Central memory CD8-positive, alpha-beta T cell (primary cell): ENCODE measurements at regions not wholly inside any gene's neighbourhood (a gene's known extent, or its start where the extent isn't known, plus 50 kb on each side); places are given as distances from the start of the nearest gene placed in this dataset.

Source experiments
- ATAC-seq: fragments of 150-1000 bp; cut with Tn5 transposase; replicated peaks from 2 replicates; pipeline ENCODE4 v1.10.0; 2022; ENCODE audit warnings: mild to moderate bottlenecking, moderate FRiP score, moderate number of reproducible peaks; ENCODE audit not compliant: poor library complexity, severe bottlenecking; ENCODE audit errors: extremely low read depth
- DNase-seq, 2 donors: peaks; one replicate each; pipeline ENCODE4 v3.0.0; 2021; ENCODE audit warnings: low spot score in 2 of 2
- H3K27ac Mint-ChIP-seq: one replicate; pipeline ENCODE4 v1.8.0; 2022; ENCODE audit warnings: low read depth, mild to moderate bottlenecking, moderate library complexity, mixed read lengths
- H3K27me3 Mint-ChIP-seq: one replicate; pipeline ENCODE4 v1.8.0; 2022; ENCODE audit warnings: mixed read lengths
- H3K36me3 Mint-ChIP-seq: one replicate; pipeline ENCODE4 v1.8.0; 2022; ENCODE audit warnings: mild to moderate bottlenecking, moderate library complexity, mixed read lengths; ENCODE audit not compliant: insufficient read depth
- H3K4me1 Mint-ChIP-seq: one replicate; pipeline ENCODE4 v1.8.0; 2022; ENCODE audit warnings: mixed read lengths
- H3K4me3 Mint-ChIP-seq: one replicate; pipeline ENCODE4 v1.8.0; 2022; ENCODE audit warnings: mild to moderate bottlenecking, moderate library complexity, mixed read lengths
- H3K9me3 Mint-ChIP-seq: one replicate; pipeline ENCODE4 v1.8.0; 2022; ENCODE audit warnings: mixed read lengths

DNA sequence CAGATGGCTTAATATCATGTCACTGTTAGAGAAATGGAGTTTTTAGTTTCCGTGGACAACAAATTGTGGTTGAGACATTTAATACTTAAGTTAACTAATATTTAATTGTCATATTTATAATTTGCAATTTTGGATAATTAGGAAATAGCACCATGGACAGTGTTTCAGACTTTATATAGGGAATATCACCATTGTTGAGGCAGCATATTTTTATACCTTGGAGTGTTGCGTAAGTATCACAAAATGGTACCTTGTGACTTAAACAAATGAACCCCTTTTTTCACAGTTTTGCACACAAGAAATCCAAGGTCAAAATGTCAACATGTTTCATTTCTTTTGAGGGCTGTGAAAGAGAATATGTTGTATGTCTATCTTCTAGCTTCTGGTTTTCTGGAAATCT, 539.9 kb downstream of the TECRL start:
- ATAC-seq: no peak
- H3K27me3 Mint-ChIP-seq: no peaks in the 10 kb centered on the region
- no peaks in the 10 kb centered on the region for H3K4me1 Mint-ChIP-seq

DNA sequence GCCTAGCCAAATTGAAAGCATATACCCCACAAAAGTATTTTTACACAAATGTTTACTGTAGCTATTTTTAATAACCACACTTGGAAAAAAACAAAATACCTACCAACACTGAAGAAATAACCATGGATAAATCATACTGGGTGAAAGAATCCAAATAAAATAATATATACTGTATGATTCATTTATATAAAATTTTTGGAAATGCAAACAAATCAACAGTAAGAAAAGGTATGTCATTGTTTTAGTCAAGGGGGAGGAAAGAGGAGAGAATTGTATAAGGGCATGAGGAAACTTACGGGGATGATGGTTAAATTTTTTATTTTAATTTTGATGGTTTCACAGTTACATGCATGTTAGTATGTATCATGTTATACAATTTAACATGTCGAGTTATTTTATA, 557.8 kb downstream of the TECRL start:
- H3K36me3 Mint-ChIP-seq: no peaks in the 10 kb centered on the region
- H3K27me3 Mint-ChIP-seq: no peaks in the 10 kb centered on the region
- peaks cover 5% of the 10 kb centered on the region for H3K9me3 Mint-ChIP-seq
- no peaks in the 10 kb centered on the region for H3K4me1 Mint-ChIP-seq
- H3K4me3 Mint-ChIP-seq: no peak overlapping the region
- H3K27ac Mint-ChIP-seq: no peak overlapping the region
- ATAC-seq (no peak), DNase-seq (no peak)

More for the DNA sequence above, 539.9 kb downstream of the TECRL start:
- DNase-seq: no peak
- no peak overlapping the region for H3K4me3 Mint-ChIP-seq
- H3K9me3 Mint-ChIP-seq: peaks cover 13% of the 10 kb centered on the region
- no peaks in the 10 kb centered on the region for H3K36me3 Mint-ChIP-seq
- no peak overlapping the region for H3K27ac Mint-ChIP-seq

DNA sequence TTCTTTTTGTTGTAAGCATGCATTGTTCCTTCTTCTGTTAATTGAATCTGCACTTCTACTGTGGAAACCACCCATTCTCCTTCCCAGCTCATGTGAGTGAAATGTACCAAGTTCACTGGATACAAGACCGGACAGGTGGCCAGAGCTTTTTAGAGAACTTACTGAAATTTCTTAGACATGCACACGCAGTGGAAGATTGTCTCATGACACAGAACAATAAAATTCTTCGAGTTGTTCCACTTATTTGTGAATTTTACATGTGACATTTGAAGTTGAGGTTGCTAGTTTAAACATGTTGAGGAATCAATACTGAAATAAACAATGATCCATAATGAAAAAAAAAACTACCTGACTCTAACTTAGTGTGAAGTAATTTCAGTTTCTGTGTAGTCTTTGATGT, 568.0 kb downstream of the TECRL start:
- H3K36me3 Mint-ChIP-seq: no peaks in the 10 kb centered on the region
- no peaks in the 10 kb centered on the region for H3K9me3 Mint-ChIP-seq
- H3K4me3 Mint-ChIP-seq: no peak overlapping the region

DNA sequence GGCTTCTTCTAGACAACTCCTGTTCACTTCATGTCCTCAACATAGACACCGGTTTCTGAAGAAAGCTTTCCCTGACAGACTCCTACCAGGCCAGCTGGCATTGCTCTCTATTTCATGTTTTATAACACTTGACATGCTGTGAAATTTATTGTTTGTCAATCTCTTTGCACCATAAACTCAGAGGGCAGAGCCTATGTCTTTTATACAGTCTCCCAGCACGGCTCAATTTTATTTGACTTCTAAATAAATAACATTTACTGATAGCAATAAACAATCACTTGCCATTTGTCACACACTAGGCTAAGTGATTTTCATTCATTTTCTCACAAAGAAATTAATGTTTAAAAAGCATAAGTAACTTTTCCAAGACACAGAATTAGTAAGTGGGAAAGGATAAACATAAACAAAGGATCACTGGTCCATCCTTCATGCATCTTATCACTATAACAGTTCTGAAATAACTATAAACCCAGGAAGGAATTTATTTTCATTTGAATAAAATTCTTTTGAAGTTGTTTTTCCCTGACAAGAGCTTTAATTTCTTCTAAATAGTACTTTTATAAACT, 577.6 kb downstream of the TECRL start:
- Mint-ChIP-seq H3K4me3 (no peak overlapping the region), H3K27ac (no peak overlapping the region), H3K36me3 (no peaks in the 10 kb centered on the region), H3K4me1 (no peaks in the 10 kb centered on the region), H3K27me3 (no peaks in the 10 kb centered on the region), H3K9me3 (no peaks in the 10 kb centered on the region)
- DNase-seq (no peak), ATAC-seq (no peak)

More for the DNA sequence above, 568.0 kb downstream of the TECRL start:
- Mint-ChIP-seq H3K27ac (no peak overlapping the region), H3K27me3 (no peaks in the 10 kb centered on the region), H3K4me1 (no peaks in the 10 kb centered on the region)
- no peak for ATAC-seq
- no peak for DNase-seq

DNA sequence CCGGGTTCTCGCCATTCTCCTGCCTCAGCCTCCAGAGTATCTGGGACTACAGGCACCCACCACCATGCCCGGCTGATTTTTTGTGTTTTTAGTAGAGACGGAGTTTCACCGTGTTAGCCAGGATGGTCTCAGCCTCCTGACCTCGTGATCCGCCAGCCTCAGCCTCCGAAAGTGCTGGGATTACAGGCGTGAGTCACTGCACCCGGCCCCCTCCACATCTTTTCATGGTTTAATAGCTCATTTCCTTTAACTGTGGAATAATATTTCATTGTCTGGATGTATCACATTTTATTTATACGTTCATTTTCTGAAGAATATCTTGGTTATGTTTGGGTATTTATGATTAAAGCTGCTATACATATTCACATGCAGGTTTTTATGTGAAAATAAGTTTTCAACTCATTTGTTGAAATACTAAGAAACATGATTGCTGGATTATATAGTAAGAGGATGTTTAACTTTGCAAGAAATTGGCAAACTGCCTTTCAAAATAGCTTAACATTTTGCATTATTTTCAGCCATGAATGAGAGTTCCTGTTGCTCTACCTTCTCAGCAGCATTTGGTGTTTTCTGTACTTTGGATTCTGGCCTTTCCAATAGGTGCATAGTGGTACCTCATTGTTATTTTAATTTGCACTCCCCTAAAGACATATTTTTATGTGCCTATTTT, 591.9 kb downstream of the TECRL start:
- H3K27me3 Mint-ChIP-seq: no peaks in the 10 kb centered on the region
- H3K9me3 Mint-ChIP-seq: peaks cover 31% of the 10 kb centered on the region
- no peaks in the 10 kb centered on the region for H3K4me1 Mint-ChIP-seq
- ATAC-seq: no peak
- H3K27ac Mint-ChIP-seq: no peak overlapping the region
- H3K36me3 Mint-ChIP-seq: no peaks in the 10 kb centered on the region
- no peak overlapping the region for H3K4me3 Mint-ChIP-seq
- DNase-seq: no peak

DNA sequence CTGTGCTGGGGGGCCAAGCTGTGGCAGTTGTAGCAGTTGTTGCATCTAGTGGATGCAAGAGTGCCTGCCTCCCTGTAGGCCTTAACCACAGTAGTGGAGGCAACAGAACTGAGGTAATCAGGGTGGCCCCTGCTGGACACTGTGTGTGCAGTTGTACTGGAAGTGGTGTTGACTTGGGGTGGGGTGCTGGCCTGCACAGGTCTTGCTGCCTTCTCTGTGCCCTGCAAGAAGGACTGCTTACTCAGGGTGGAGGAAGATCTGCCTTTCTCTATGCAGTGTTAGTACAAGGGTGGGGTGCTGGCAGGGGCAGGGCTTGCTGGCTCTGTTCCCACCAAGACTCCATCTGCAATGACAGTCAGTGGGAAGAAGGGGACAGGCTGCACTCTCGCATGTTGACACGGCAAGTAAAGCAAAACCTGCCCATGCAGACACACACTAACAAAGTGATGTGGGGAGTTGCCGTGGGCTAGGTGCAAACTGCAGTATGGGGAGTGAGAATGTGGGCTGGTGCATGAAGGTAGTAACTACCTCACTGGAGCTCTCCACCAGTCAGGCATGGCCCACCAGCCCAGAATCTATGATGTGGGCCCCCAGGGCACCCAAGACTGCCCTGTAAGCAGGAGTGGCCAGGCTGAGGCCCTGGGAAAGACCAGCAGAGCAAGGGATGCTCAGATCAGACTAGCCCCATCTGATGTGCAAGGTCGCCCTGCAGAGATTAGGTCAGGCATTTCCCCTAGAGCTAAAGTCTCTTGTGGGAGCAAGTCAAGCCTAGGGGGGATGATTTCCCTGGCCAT, 594.9 kb downstream of the TECRL start:
- ATAC-seq (no peak), DNase-seq (no peak)
- Mint-ChIP-seq H3K4me3 (no peak overlapping the region), H3K27me3 (no peaks in the 10 kb centered on the region), H3K9me3 (peaks cover 40% of the 10 kb centered on the region), H3K27ac (no peak overlapping the region), H3K4me1 (no peaks in the 10 kb centered on the region), H3K36me3 (no peaks in the 10 kb centered on the region)

DNA sequence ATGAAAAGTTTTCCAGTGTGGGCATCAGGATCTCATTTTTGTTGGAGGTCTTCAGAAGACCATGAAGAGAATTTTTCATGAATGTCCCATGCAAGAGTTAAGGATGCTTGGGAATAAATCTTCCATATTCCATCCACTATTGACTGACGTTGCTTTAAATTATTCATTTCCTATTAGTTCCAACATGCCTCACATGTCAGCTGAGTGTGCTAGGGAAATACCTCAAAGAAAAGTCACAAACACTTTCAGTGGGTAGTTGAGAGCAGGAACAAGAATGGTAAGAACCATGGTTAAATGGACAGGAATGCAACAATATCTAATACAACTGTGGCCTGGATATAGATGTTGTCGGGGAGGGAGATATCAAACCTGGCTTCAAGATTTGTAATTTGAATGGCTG, 610.1 kb downstream of the TECRL start:
- no peaks in the 10 kb centered on the region for H3K36me3 Mint-ChIP-seq
- ATAC-seq (no peak), DNase-seq (no peak)
- peaks cover 8% of the 10 kb centered on the region for H3K9me3 Mint-ChIP-seq
- no peaks in the 10 kb centered on the region for H3K4me1 Mint-ChIP-seq
- no peak overlapping the region for H3K4me3 Mint-ChIP-seq
- H3K27me3 Mint-ChIP-seq: no peaks in the 10 kb centered on the region
- no peak overlapping the region for H3K27ac Mint-ChIP-seq

DNA sequence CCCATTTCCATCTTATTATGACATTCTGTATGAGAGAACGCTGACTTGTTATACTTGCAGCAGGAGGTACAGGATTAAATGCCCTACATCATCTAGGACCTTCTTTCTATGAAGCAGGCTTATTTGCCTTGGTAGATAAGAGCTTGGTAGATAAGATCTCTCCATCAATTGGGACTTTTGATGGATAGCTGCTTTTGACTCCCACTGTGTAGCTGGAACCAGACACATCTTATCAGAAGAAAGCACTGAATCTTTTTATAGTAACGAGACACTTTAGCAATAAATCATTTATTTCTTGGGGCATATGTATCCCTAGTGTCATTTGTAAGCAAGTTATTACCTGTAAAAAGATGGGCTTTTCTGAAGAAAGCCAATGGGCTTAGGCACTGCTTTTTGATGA, 613.9 kb downstream of the TECRL start:
- no peak for DNase-seq
- no peak for ATAC-seq
- no peak overlapping the region for H3K4me3 Mint-ChIP-seq
- H3K4me1 Mint-ChIP-seq: no peaks in the 10 kb centered on the region
- no peaks in the 10 kb centered on the region for H3K27me3 Mint-ChIP-seq
- no peak overlapping the region for H3K27ac Mint-ChIP-seq
- H3K36me3 Mint-ChIP-seq: no peaks in the 10 kb centered on the region
- H3K9me3 Mint-ChIP-seq: peaks cover 22% of the 10 kb centered on the region

DNA sequence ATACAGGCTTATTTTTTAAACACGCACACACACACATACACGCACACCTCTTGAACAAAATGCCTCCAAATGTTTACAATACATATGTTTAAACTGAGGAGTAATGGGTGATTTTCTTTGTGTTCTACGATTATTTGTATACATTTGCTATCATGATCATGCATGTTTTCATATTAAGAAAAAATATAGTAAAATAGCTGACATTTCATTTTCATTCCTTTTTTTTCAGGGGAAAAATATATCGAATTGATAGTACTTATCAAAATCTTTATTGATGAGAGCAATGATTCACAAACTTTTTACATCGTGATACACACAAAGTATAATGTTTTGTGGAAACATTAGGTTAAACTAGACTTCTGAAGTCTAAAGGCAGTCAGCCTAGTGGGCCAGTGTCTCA, 618.9 kb downstream of the TECRL start:
- peaks cover 34% of the 10 kb centered on the region for H3K9me3 Mint-ChIP-seq
- no peaks in the 10 kb centered on the region for H3K27me3 Mint-ChIP-seq
- ATAC-seq (no peak), DNase-seq (no peak)
- H3K4me3 Mint-ChIP-seq: no peak overlapping the region
- H3K27ac Mint-ChIP-seq: no peak overlapping the region
- no peaks in the 10 kb centered on the region for H3K36me3 Mint-ChIP-seq
- no peaks in the 10 kb centered on the region for H3K4me1 Mint-ChIP-seq

DNA sequence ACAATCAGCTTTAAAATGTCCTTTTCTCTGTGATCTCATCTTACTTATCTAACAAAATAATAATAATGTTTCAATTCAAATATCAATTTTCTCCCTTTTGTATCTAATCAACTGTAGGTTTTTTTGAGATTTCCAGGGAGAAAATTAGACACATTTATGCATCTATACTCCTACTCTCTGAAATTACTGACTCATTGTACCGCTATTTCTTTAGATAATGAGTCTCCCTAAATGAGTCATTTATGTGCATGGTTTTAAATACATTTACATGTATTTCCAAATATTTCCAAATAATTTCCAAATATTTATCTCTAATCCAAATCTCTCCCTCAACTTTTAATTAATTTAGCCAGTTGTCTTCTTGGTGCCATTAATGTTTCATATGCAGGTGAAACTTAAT, 621.0 kb downstream of the TECRL start:
- no peak overlapping the region for H3K4me3 Mint-ChIP-seq
- no peaks in the 10 kb centered on the region for H3K4me1 Mint-ChIP-seq
- DNase-seq: no peak
- peaks cover 37% of the 10 kb centered on the region for H3K9me3 Mint-ChIP-seq
- no peak overlapping the region for H3K27ac Mint-ChIP-seq
- no peaks in the 10 kb centered on the region for H3K27me3 Mint-ChIP-seq
- H3K36me3 Mint-ChIP-seq: no peaks in the 10 kb centered on the region
- no peak for ATAC-seq

DNA sequence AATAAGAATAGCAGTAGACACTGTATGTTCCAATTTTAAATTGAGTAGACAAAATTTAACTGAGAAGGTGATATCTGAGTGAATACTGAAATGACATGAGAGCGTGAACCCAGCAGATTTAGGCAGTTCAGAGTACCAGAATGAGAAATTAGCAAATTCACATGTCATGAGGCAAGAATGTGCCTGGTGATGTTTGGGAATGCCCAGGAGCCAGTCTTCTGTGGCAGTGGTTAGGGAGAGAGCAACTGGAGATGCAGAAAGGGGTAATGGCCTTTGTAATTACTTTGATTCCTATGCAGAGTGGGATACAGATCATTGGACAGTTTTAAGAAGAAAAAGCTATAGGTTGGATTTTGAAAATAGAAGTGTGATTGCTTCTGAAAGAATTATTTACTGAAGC, 621.9 kb downstream of the TECRL start:
- Mint-ChIP-seq H3K27me3 (no peaks in the 10 kb centered on the region), H3K36me3 (no peaks in the 10 kb centered on the region), H3K4me1 (no peaks in the 10 kb centered on the region), H3K4me3 (no peak overlapping the region), H3K9me3 (peaks cover 30% of the 10 kb centered on the region), H3K27ac (no peak overlapping the region)
- ATAC-seq: no peak
- DNase-seq: no peak

DNA sequence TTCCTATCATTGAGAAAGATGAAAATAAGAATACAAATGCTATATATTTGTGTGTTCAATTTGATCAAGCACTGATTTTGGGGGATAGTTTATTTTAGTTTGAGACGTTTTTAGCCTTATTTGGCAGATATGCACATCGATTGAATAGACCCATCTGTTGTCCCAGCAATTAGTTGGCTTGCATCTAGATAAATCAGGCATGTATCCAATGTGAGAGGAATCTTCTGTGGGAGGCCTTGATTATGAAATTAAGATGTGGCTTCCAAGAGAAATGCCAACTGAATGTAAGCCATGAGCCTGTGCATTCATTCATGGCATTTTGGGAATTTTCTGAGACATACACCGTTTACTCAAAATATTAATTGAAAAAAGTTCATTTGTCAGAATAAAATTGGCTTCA, 623.1 kb downstream of the TECRL start:
- H3K36me3 Mint-ChIP-seq: no peaks in the 10 kb centered on the region
- DNase-seq: no peak
- H3K9me3 Mint-ChIP-seq: peaks cover 23% of the 10 kb centered on the region
- H3K27me3 Mint-ChIP-seq: no peaks in the 10 kb centered on the region
- ATAC-seq: no peak
- no peak overlapping the region for H3K4me3 Mint-ChIP-seq
- H3K4me1 Mint-ChIP-seq: no peaks in the 10 kb centered on the region
- H3K27ac Mint-ChIP-seq: no peak overlapping the region

DNA sequence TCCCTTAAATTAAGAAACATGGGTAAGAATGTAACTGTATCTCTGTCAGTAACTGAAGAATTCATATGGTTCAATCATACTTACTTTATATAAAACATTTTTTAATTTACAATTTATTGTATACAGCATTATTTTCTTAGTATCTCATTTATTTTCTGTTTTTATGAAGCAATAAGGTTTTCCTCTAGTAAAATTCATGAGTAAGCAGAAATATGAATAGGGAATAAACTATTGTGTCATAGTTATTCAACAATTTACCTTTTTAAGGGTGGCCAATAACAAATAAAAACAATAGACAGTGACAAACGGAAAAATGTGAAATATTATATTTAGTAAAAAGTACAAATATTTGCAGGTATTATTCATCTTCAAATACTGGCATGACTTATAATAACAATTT, 624.4 kb downstream of the TECRL start:
- Mint-ChIP-seq H3K4me3 (no peak overlapping the region), H3K27ac (no peak overlapping the region)
- no peak for ATAC-seq

More for the DNA sequence above, 624.4 kb downstream of the TECRL start:
- Mint-ChIP-seq H3K27me3 (no peaks in the 10 kb centered on the region), H3K9me3 (peaks cover 28% of the 10 kb centered on the region), H3K36me3 (no peaks in the 10 kb centered on the region), H3K4me1 (no peaks in the 10 kb centered on the region)
- DNase-seq: no peak
